ENCODE measurements at regions not wholly inside any gene's neighbourhood (a gene's known extent, or its start where the extent isn't known, plus 50 kb on each side); places are given as distances from the start of the nearest gene placed in this dataset.

DNA sequence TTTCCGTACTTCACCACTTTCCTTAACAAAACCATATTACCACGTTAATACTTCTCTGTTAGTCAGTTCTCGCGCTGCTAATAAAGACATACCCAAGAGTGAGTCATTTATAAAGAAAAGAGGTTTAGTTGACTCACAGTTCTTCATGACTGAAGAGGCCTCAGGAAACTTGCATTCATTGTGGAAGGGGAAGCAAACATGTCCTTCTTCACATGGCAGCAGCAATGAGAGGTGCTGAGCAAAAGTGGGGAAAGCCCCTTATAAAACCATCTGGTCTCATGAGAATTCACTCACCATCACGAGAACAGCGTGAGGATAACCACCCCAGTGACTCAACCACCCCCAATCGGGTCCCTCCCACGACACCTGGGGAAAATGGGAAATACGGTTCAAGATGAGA lies 289.8 kb upstream of the CLNK start:
- no peak overlapping the region for H3K4me3 ChIP-seq
- H3K27me3 ChIP-seq (ENCODE audit: low read depth): no peaks in the 10 kb centered on the region
- no peak for DNase-seq
- H3K27ac ChIP-seq (replicated peaks): no peak overlapping the region
- intact Hi-C loops (cut with micrococcal nuclease): no loop called here
- no peaks in the 10 kb centered on the region for H3K36me3 ChIP-seq
- H3K9me3 ChIP-seq (replicated peaks): no peaks in the 10 kb centered on the region
- TF ChIP-seq, protein P1, sequence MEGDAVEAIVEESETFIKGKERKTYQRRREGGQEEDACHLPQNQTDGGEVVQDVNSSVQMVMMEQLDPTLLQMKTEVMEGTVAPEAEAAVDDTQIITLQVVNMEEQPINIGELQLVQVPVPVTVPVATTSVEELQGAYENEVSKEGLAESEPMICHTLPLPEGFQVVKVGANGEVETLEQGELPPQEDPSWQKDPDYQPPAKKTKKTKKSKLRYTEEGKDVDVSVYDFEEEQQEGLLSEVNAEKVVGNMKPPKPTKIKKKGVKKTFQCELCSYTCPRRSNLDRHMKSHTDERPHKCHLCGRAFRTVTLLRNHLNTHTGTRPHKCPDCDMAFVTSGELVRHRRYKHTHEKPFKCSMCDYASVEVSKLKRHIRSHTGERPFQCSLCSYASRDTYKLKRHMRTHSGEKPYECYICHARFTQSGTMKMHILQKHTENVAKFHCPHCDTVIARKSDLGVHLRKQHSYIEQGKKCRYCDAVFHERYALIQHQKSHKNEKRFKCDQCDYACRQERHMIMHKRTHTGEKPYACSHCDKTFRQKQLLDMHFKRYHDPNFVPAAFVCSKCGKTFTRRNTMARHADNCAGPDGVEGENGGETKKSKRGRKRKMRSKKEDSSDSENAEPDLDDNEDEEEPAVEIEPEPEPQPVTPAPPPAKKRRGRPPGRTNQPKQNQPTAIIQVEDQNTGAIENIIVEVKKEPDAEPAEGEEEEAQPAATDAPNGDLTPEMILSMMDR (IDR thresholded peaks at IDR 0.05; ENCODE audit: borderline replicate concordance): no peak
- no peaks in the 10 kb centered on the region for H3K4me1 ChIP-seq

DNA sequence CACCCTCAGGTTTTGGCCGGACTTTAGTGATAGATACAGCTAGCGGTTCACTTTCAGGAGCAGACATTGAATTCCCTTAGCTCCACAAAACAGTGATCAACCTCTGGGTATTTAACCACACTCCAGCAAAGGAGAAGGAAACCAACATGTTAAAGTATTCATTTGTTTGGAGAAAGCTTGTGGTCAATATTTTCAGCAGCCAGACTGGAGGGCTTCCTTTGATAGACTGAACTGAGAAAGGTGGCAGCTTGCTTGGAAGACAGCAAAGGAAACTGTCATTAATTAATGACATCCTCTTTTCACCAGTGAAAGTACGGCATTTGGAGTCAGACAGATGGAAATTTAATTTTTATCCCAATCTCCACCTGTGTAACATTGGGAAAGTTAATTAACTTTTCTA lies 289.1 kb upstream of the CLNK start:
- DNase-seq: no peak
- Histone ChIP-seq H3K4me1 (no peaks in the 10 kb centered on the region), H3K4me3 (no peak overlapping the region), H3K27ac (replicated peaks) (no peak overlapping the region), H3K9me3 (replicated peaks) (no peaks in the 10 kb centered on the region), H3K27me3 (ENCODE audit: low read depth) (no peaks in the 10 kb centered on the region), H3K36me3 (no peaks in the 10 kb centered on the region)
- intact Hi-C loops (cut with micrococcal nuclease): no loop called here
- TF ChIP-seq, protein P1 (IDR thresholded peaks at IDR 0.05; ENCODE audit: borderline replicate concordance): no peak

DNA sequence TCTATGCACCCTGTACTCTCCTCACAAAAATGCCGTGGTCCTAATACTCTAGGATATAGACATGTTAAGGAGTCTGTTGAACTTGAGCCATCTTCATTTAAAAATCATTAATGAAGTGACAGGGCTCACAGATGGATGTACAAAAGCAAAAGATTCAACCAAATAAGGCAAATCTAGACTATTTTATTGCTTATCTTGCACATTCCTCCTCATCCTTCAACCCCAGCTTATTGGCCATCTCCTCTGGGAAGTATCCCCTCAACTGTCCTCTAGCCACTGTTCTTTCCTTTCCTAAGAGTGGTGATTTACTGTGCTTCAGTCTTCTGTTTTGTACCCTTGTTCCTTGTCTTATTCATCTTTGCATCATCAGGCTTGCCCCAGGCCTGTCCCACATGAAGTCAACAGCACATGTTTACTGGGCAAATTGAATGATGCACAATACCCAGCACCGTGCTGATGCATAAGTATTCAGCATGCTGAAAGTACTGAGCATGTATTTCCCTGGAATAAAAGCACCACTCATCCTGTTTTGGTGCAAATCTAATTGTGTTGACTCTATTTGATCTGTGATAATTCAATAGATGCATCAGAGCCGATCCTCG lies 287.3 kb upstream of the CLNK start:
- Histone ChIP-seq H3K27ac (replicated peaks) (no peak overlapping the region), H3K9me3 (replicated peaks) (no peaks in the 10 kb centered on the region), H3K27me3 (ENCODE audit: low read depth) (no peaks in the 10 kb centered on the region), H3K36me3 (no peaks in the 10 kb centered on the region), H3K4me1 (no peaks in the 10 kb centered on the region), H3K4me3 (no peak overlapping the region)
- DNase-seq: no peak
- TF ChIP-seq, protein P1 (IDR thresholded peaks at IDR 0.05; ENCODE audit: borderline replicate concordance): no peak
- intact Hi-C loops (cut with micrococcal nuclease): no loop called here

DNA sequence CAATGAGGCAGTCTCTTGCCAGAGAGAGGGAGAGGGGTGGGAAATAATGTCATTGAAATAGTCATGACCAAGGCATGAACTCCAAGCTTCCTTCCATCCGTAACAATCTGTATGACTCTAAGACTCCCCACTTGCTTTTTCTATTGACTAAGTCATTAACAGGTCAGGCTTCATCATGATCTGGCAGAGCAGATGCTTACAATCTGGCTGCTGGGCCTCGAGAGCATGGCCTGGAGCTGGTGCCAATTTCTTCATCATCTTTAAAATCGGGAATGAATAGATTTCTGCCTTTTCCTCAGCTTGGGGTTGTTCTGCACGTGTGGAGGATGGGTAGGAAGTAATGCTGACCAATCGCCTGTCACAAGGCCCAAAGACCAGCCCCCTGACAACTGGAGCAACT lies 280.6 kb upstream of the CLNK start:
- Histone ChIP-seq H3K27me3 (ENCODE audit: low read depth) (peaks cover 10% of the 10 kb centered on the region), H3K4me1 (no peaks in the 10 kb centered on the region), H3K36me3 (no peaks in the 10 kb centered on the region), H3K9me3 (replicated peaks) (no peaks in the 10 kb centered on the region), H3K27ac (replicated peaks) (no peak overlapping the region), H3K4me3 (no peak overlapping the region)
- intact Hi-C loops (cut with micrococcal nuclease): no loop called here
- no peak for DNase-seq
- TF ChIP-seq, protein P1 (IDR thresholded peaks at IDR 0.05; ENCODE audit: borderline replicate concordance): no peak

DNA sequence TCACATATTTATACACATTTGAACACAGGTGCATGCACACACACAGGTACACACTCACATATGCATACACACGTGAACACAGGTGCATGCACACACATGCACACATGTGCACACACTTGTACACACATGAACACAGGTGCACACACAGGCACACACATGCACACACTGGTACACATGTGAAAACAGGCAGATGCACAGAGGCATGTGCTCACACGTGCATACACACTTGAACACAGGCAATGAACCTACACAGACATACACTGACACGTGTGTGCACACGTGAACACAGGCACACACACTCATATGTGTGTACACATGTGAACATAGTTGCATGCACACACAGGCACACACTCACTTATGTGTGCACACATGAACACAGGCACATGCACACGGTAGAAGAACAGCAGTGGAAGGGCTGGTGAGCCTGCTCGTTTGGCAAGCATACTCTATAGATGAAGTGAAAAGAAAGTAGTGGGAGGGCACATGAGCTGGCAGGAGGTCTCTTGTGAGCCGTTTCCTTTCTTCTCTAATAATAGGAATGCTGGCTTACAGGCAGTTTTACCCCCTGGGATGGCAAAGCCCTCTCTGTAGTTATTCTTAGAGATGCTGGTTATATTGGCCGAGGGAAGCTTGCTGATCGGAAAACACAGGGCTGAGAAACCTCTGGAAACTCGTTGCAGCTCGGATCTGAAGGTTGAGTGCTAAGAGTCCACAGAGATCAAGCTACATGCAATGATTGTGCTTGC lies 279.6 kb upstream of the CLNK start:
- peaks cover 5% of the 10 kb centered on the region for H3K4me1 ChIP-seq
- H3K4me3 ChIP-seq: no peak overlapping the region
- peaks cover 10% of the 10 kb centered on the region for H3K27me3 ChIP-seq (ENCODE audit: low read depth)
- H3K9me3 ChIP-seq (replicated peaks): no peaks in the 10 kb centered on the region
- H3K27ac ChIP-seq (replicated peaks): no peak overlapping the region
- TF ChIP-seq, protein P1 (IDR thresholded peaks at IDR 0.05; ENCODE audit: borderline replicate concordance): no peak
- intact Hi-C loops (cut with micrococcal nuclease): no loop called here
- no peaks in the 10 kb centered on the region for H3K36me3 ChIP-seq
- no peak for DNase-seq
